ENCODE measurements at regions not wholly inside any gene's neighbourhood (a gene's known extent, or its start where the extent isn't known, plus 50 kb on each side); places are given as distances from the start of the nearest gene placed in this dataset.
"Not testable (repeated sequence)": the region's sequence is repeated elsewhere in the genome, so short reads cannot be mapped to it uniquely, and the experiment has no call there.

- no peak for DNase-seq
These were observed 141.1 kb downstream of the CEBPB start for GRCh38 chr20:50331469-50332363.

GRCh38 chr20:50332491-50332980 is 141.9 kb downstream of the CEBPB start:
- DNase-seq: no peak

GRCh38 chr20:50333131-50333670 is 142.6 kb downstream of the CEBPB start:
- no peak for DNase-seq

DNA sequence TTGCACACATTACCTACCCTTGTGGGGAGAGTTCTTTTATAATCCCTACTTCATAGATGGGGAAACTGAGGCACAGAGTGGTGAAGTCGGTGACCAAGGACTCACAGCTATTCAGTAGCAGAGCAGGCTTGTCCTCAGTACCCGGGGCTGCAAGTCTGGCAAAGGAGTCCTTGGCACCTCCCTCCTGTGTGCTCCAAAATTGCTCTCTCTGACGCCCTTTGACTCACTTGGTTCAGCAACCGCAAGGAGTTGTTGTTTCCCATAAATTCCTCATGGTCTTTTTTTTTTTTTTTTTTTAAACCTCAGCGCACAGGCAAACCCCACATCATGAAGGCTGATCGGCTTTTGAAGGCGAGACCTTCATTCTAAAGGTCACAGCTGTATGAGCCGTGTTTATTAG is 143.2 kb downstream of the CEBPB start:
- no peak for DNase-seq

DNA sequence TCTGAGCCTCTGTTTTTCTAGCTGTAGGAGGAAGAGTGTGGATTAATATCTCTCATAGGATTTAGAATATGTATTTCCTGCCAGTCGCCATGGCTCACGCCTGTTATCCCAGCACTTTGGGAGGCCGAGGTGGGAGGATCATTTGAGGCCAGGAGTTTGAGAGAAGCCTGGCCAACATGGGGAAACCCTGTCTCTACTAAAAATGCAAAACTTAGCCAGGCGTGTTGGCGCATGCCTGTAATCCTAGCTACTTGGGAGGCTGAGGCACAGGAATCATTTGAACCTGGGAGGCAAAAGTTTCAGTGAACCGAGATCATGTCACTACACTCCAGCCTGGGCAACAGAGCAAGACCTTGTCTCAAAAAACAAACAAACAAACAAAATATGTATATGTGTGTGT is 143.9 kb downstream of the CEBPB start:
- not testable (repeated sequence) for DNase-seq

GRCh38 chr20:50335105-50335504 is 144.5 kb downstream of the CEBPB start:
- no peak for DNase-seq

- DNase-seq: no peak
These were observed 145.2 kb downstream of the CEBPB start for GRCh38 chr20:50335866-50336265.

DNA sequence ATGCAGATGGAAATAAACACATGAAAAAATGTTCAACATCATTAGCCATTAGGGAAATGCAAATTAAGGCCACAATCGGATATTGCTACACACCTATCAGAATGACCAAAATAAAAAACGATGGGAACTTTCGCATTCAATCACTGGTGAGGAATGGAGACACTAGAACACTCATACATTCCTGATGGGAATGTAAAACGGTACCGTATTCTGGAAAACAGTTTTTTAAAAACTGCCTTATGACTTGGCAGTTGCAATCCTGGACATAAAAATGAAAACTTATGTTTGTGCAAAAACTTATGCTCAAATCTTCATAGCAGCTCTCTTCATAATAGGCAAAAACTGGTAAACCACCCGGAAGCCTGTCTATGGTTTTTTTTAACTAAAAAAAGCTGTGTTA is 146.0 kb downstream of the CEBPB start:
- DNase-seq: no peak

DNA sequence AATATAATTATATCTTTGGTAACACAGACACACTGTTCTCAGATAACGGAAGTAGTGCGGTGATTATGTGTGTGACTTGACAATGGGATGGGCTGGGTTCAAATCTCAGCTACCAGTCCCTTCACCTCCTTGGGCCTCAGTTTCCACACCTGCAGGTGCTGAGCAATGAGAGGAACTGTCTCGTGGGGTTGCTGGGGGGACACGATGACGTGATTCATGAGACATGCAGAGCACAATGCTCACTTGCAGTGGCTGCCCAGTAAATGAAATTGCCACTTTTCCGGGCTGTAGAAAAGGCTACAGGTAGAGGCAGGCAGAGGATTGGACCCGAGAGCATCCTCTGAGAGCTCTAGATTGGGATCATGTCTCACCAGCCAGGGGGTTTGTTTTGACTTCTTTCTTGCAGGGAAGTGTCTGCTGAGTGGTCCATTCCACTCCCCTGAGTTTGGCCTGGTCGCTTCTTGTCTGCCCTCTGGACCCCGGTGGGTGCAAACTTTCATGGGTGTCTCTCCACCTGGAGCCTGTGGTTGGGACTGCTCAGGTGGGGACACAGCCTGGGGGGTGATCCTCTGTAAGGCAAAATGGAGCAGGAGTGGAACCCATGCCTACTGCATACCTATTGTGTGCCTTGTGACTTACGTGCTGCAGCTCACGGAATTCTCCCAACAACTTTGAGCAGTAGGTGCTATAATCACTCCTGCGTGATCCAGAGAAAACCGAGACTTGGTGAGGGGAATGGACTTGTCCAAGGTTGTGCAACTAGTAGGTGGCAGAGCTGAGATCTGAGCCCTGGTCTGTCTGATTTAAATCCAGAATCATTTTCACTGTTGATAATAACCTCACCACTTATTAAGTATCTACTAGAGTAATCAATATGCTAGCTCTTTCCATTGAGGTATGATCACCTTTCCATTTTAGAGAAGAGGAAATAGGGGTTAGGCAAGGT is 147.2 kb downstream of the CEBPB start:
- no peak for DNase-seq

DNA sequence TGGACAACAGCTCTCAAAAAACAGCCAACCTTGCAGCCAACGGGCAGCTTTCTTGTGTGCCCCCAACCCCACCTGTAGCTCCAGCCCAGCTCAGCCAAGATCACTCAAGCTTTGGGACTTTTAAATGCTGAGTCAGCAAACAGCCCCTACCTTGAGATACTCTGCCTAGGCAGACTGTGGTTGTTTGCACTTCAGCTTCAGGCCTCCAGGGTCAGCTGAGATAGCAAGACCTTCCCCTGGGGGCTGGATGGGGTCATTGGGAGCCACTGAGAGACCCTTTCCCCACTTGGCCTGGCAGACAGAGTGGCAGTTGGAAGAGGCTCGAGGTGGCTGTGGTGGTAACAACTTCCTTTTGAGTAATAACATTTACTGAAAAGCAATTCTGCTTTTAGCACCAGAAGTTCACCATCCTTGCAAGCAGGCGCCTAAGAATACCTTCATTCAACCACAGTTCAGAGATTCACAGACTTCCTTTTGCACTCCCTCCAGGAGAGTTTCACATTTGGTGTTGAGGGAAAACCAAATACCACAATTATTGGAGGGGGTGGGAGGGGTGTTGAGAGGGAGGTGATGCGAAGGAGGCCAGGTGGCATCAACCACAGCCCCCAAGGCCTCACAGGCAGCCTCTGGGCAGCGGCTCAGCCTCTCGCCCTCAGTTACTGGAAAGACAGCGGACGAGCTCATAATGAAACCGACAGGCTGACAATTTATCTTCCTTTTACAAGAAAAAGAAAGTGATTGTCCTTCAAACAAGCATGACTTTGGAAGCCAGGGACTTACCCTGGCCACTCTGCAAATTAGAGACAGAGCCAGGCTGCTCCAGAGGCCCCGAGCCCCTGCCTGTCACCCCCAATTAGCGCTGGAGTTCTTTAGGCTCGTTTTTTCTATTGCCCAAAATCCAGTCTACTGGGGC is 148.1 kb downstream of the CEBPB start:
- peak; percentile 70 for DNase-seq

DNA sequence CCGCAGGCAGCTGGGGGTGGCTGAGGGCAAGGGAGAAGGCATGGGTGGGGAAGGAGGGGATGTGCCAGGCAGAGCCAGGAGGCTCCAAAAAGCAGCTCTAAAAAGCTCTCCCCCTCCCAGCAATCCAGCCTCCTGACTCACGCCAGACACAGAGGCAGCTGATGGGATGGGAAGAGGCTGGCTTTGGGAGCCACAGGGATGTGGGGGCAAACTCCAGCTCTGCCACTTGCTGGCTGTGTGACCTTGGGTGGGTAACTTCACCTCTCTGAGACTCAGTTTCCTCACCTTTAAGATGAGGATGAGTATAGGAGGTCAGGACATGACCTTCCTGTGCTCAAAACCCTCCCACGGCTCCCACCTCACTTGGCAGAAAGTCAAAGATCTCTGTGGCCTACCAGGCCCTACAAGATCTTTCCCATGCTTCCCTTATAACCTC is 148.9 kb downstream of the CEBPB start:
- peak; percentile 13 for DNase-seq

GRCh38 chr20:50340541-50340940 is 149.9 kb downstream of the CEBPB start:
- no peak for DNase-seq

DNA sequence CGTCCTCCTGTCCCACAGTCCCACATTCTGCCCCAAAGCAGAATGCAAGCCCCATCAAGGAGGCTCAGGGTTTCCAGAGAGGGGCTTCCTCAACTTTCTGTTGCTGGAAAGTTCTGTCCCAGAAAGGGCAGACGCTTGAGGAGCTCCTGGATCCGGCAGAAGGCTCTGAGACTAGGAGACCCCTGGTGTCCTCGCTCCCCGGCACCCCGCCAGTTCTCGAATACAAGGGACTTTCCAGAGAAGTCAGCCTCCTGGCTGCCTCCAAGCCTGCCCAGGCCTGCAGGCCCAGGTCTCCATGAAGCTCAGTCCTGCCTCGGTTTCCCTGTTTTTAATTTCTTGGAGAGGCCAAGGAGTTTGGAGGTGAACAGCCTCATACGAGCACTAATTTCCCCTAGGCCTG is 150.4 kb downstream of the CEBPB start:
- DNase-seq: no peak

GRCh38 chr20:50341880-50342637 is 151.4 kb downstream of the CEBPB start:
- DNase-seq: no peak

GRCh38 chr20:50342638-50343102 is 152.0 kb downstream of the CEBPB start:
- DNase-seq: no peak

GRCh38 chr20:50343125-50343489 is 152.5 kb downstream of the CEBPB start:
- no peak for DNase-seq

DNA sequence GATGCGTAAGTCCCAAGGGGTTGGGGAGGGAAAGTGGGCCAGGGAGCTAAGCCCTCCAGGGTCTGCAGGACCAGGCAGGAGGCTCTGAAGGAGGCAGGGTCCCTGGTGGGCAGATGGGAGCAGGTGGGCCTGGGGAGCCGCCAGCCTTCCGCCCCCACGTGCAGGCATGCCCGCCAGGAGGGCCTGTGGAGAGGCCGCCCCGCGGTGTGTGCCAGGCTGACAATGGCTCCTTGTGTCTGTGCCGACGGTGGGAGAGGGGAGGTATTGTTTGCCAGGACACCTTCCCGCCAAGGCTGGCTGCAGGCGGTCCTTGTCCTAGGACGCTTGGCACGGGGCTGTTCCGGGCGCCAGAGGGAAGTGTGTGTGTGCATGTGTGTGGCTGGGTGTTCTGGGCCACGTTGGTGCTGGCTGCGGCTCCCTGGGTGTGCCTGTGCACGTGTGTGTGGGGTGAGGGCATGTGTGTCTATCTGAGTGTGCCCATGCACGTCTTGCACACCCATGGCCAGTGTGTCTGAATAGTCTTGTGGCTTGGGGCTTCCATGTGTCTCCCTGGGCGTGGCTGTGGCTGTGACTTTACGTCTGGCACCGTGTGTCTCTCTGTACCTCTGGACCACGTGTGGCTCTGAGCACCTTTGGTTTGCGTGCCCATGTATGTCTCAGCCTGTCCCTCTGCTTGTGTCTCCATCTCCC is 153.0 kb downstream of the CEBPB start:
- no peak for DNase-seq

DNA sequence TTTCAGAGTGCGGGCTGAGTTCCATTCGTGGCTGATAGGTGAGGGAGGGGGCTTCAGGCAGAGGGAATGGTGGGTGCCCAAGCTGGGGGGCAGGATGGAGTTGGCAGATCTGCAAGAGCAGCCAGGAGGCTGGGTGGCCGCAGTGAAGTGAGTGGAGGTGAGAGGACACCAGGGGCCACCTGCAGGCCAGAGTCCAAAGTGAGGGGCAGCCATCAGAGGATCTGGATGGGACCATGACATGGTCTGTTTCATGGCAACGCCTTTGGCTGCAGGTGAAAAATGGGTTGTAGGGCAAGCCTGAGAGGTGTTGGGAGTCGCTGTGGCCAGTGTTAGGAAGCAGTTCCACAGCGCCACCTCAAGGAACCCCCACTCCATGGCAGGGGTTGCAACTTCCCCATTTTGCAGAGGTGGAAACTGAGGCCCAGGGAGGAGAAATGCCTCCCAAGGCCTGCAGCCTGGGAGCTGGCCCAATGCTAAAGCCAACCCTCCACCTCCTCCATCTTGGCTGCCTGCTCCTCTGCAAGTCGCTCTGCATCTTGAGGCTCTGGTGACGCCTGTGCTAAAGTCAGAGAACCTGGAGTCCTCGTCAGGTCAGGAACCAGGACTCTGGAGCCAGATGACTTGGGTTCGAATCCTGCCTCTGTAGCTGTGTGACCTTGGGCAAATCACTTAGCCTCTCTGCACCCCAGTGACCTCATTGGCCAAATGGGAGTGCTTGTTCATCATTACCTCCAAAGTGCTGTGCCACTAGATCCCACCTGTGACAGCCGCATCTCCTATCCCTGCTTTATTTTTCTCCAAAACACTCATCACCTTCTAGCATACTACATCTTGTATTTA is 153.8 kb downstream of the CEBPB start:
- no peak for DNase-seq

- no peak for DNase-seq
These were observed 155.2 kb downstream of the CEBPB start for GRCh38 chr20:50345712-50346373.

Measured in activated naive CD4-positive, alpha-beta T cell treated with Interleukin-2 at 50 U/mL for 16 hours (primary cell).